ENCODE measurements at regions not wholly inside any gene's neighbourhood (a gene's known extent, or its start where the extent isn't known, plus 50 kb on each side); places are given as distances from the start of the nearest gene placed in this dataset.

DNA sequence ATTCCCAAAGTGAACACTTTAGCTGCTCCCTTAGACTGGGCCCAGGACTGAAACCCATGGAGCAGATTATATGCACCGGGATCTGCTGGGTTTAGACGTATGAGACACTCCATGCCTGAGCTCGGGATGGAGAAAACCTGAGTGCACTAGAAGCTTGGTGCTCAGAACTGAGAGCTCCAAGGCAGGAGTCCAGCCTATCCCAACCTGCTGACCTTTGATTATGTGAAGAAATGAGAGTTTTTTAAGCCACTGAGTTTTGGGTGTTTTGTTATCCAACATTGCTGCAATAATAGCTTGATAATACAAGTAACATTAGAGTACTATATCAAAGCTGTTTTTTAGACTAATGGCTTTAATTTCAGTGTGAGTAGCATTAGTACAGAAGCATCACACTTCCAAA is 131.5 kb upstream of the KCNK1 start:
- H3K27ac ChIP-seq (ENCODE audit: low read depth in 1 of 2, low read length in 2 of 2), result no peak overlapping the region
- H3K4me3 ChIP-seq (ENCODE audit: low read length in 2 of 2), result no peak overlapping the region
- intact Hi-C loops (cut with DNase I), result no loop called here
- H3K27me3 ChIP-seq (ENCODE audit: control insufficient read depth in 1 of 2, insufficient read depth in 2 of 2, low read length in 1 of 2), result peaks cover 0 to 2% of the 10 kb centered on the region in 2 donors
- H3K9me3 ChIP-seq (ENCODE audit: control insufficient read depth, low read length), result no peaks in the 10 kb centered on the region
- ATAC-seq (ENCODE audit: low FRiP score) (no peak), DNase-seq (no peak)
- H3K36me3 ChIP-seq (ENCODE audit: control insufficient read depth in 1 of 2, insufficient read depth in 2 of 2, low read length in 1 of 2), result no peaks in the 10 kb centered on the region
- H3K4me1 ChIP-seq (ENCODE audit: control insufficient read depth in 1 of 2, insufficient read depth in 2 of 2, low read length in 2 of 2), result no peaks in the 10 kb centered on the region
- 76 to 88% methylated on average over 3 of the region's 3 CpGs for WGBS, 2 donors

DNA sequence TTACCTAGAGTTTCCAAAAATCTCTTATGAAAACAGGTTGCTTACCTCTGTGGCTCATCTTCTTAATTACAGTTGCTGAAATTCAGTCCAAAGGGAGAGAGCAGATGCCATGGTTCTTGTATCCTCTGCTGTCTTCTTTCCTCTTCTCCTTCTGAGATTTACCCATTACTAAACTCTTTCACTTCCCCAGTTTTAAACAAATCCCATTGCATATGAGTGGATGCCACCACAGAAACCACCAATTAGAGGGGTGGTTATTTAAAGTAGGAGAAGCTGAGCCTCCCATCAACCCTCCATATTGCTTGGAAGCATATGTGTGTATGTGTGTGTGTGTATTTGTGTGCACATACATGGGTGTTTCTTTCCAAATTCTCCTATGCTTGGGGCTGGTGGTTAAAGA is 128.5 kb upstream of the KCNK1 start:
- H3K9me3 ChIP-seq (ENCODE audit: control insufficient read depth, low read length), result no peaks in the 10 kb centered on the region
- ATAC-seq (ENCODE audit: low FRiP score) (no peak), DNase-seq (no peak)
- H3K4me3 ChIP-seq (ENCODE audit: low read length in 2 of 2), result no peak overlapping the region
- intact Hi-C loops (cut with DNase I), result no loop called here
- H3K4me1 ChIP-seq (ENCODE audit: control insufficient read depth in 1 of 2, insufficient read depth in 2 of 2, low read length in 2 of 2), result no peaks in the 10 kb centered on the region
- peaks cover 0 to 2% of the 10 kb centered on the region in 2 donors for H3K27me3 ChIP-seq (ENCODE audit: control insufficient read depth in 1 of 2, insufficient read depth in 2 of 2, low read length in 1 of 2)
- H3K27ac ChIP-seq (ENCODE audit: low read depth in 1 of 2, low read length in 2 of 2), result no peak overlapping the region
- H3K36me3 ChIP-seq (ENCODE audit: control insufficient read depth in 1 of 2, insufficient read depth in 2 of 2, low read length in 1 of 2), result no peaks in the 10 kb centered on the region

- 57 to 70% methylated on average over 3 of the region's 3 CpGs for WGBS, 2 donors
- Histone ChIP-seq H3K4me3 (ENCODE audit: low read length in 2 of 2) (no peak overlapping the region), H3K27ac (ENCODE audit: low read depth in 1 of 2, low read length in 2 of 2) (no peak overlapping the region), H3K27me3 (ENCODE audit: control insufficient read depth in 1 of 2, insufficient read depth in 2 of 2, low read length in 1 of 2) (peaks cover 0 to 2% of the 10 kb centered on the region in 2 donors), H3K4me1 (ENCODE audit: control insufficient read depth in 1 of 2, insufficient read depth in 2 of 2, low read length in 2 of 2) (no peaks in the 10 kb centered on the region), H3K36me3 (ENCODE audit: control insufficient read depth in 1 of 2, insufficient read depth in 2 of 2, low read length in 1 of 2) (no peaks in the 10 kb centered on the region), H3K9me3 (ENCODE audit: control insufficient read depth, low read length) (no peaks in the 10 kb centered on the region)
- intact Hi-C loops (cut with DNase I), result no loop called here
- ATAC-seq (ENCODE audit: low FRiP score) (no peak), DNase-seq (no peak)
Observed at GRCh38 chr1:233485809-233486398, 128.0 kb upstream of the KCNK1 start.

- Histone ChIP-seq H3K27ac (ENCODE audit: low read depth in 1 of 2, low read length in 2 of 2) (no peak overlapping the region), H3K4me1 (ENCODE audit: control insufficient read depth in 1 of 2, insufficient read depth in 2 of 2, low read length in 2 of 2) (no peaks in the 10 kb centered on the region), H3K4me3 (ENCODE audit: low read length in 2 of 2) (no peak overlapping the region), H3K27me3 (ENCODE audit: control insufficient read depth in 1 of 2, insufficient read depth in 2 of 2, low read length in 1 of 2) (no peaks in the 10 kb centered on the region), H3K36me3 (ENCODE audit: control insufficient read depth in 1 of 2, insufficient read depth in 2 of 2, low read length in 1 of 2) (no peaks in the 10 kb centered on the region), H3K9me3 (ENCODE audit: control insufficient read depth, low read length) (no peaks in the 10 kb centered on the region)
- intact Hi-C loops (cut with DNase I), result no loop called here
- no peak for DNase-seq
- ATAC-seq (ENCODE audit: low FRiP score), result no peak
Observed at GRCh38 chr1:233487408-233487807, 126.5 kb upstream of the KCNK1 start.

DNA sequence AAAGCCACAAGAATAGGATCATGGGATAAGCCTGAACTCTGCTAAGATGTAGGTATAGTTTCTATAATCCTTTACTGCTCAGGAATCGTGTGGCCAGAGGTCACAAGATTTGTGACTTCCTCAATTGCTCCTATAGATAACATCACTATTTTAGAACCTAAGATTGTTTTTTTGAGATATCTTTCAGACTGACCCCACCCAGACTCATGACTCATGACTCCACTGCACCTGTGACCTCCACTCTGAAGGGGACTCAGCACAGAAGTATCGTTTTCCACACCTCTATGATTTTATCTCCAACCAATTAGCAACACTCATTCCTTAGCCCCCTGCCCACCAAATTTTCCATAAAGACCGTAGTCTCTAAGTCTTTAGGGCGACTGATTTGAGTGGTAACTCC is 124.5 kb upstream of the KCNK1 start:
- intact Hi-C loops (cut with DNase I), result no loop called here
- DNase-seq (no peak), ATAC-seq (ENCODE audit: low FRiP score) (no peak)
- H3K4me1 ChIP-seq (ENCODE audit: control insufficient read depth in 1 of 2, insufficient read depth in 2 of 2, low read length in 2 of 2), result no peaks in the 10 kb centered on the region
- no peak overlapping the region for H3K4me3 ChIP-seq (ENCODE audit: low read length in 2 of 2)
- no peaks in the 10 kb centered on the region for H3K9me3 ChIP-seq (ENCODE audit: control insufficient read depth, low read length)
- no peaks in the 10 kb centered on the region for H3K27me3 ChIP-seq (ENCODE audit: control insufficient read depth in 1 of 2, insufficient read depth in 2 of 2, low read length in 1 of 2)
- H3K27ac ChIP-seq (ENCODE audit: low read depth in 1 of 2, low read length in 2 of 2), result no peak overlapping the region
- WGBS, 2 donors, result 74 to 77% methylated on average over 4 of the region's 4 CpGs
- H3K36me3 ChIP-seq (ENCODE audit: control insufficient read depth in 1 of 2, insufficient read depth in 2 of 2, low read length in 1 of 2), result no peaks in the 10 kb centered on the region

- Histone ChIP-seq H3K27ac (ENCODE audit: low read depth in 1 of 2, low read length in 2 of 2) (no peak overlapping the region), H3K4me1 (ENCODE audit: control insufficient read depth in 1 of 2, insufficient read depth in 2 of 2, low read length in 2 of 2) (no peaks in the 10 kb centered on the region), H3K4me3 (ENCODE audit: low read length in 2 of 2) (no peak overlapping the region), H3K27me3 (ENCODE audit: control insufficient read depth in 1 of 2, insufficient read depth in 2 of 2, low read length in 1 of 2) (no peaks in the 10 kb centered on the region), H3K36me3 (ENCODE audit: control insufficient read depth in 1 of 2, insufficient read depth in 2 of 2, low read length in 1 of 2) (no peaks in the 10 kb centered on the region), H3K9me3 (ENCODE audit: control insufficient read depth, low read length) (no peaks in the 10 kb centered on the region)
- intact Hi-C loops (cut with DNase I), result no loop called here
- DNase-seq (no peak), ATAC-seq (ENCODE audit: low FRiP score) (peak; percentile 44)
- WGBS, 2 donors, result 43 to 60% methylated on average over 2 of the region's 2 CpGs
Observed at GRCh38 chr1:233490488-233490887, 123.4 kb upstream of the KCNK1 start.

DNA sequence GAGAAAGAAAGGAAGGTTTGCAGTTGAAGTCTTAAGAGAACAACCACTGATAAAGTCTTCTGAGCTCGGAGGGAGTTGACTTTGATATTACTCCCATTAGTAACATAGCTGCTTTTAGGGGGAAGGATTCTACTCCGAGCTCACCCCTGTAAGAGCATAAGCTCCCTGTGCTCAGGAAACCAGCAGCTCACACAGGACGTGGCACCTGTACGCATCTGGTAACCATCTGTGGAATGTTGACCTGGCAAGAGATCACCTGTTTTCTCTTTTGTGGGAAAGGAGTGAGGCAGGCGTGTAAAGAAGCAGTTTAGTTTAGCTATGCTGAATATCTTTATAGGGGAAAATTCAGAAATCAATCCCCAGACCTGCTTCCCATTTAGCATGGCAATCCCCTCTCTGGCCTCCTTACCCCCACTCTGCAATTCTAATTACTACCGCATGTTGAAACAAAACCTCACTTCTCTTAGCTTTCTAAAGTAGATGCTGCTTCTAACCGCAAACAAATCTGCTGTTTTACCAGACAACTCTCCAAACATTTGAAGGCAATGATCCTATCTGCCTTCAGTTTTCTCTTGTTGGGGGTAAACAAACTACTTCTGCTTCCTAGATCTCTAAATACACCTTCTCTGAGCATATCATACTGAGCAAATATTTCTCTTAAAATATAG is 121.8 kb upstream of the KCNK1 start:
- no peak for DNase-seq
- intact Hi-C loops (cut with DNase I), result no loop called here
- no peaks in the 10 kb centered on the region for H3K9me3 ChIP-seq (ENCODE audit: control insufficient read depth, low read length)
- H3K4me1 ChIP-seq (ENCODE audit: control insufficient read depth in 1 of 2, insufficient read depth in 2 of 2, low read length in 2 of 2), result no peaks in the 10 kb centered on the region
- no peak overlapping the region for H3K27ac ChIP-seq (ENCODE audit: low read depth in 1 of 2, low read length in 2 of 2)
- WGBS, 2 donors, result 49 to 51% methylated on average over 7 of the region's 7 CpGs
- no peaks in the 10 kb centered on the region for H3K27me3 ChIP-seq (ENCODE audit: control insufficient read depth in 1 of 2, insufficient read depth in 2 of 2, low read length in 1 of 2)
- H3K36me3 ChIP-seq (ENCODE audit: control insufficient read depth in 1 of 2, insufficient read depth in 2 of 2, low read length in 1 of 2), result no peaks in the 10 kb centered on the region
- no peak for ATAC-seq (ENCODE audit: low FRiP score)
- H3K4me3 ChIP-seq (ENCODE audit: low read length in 2 of 2), result no peak overlapping the region

GRCh38 chr1:233496993-233497392 is 116.9 kb upstream of the KCNK1 start:
- 35 to 41% methylated on average over 2 of the region's 2 CpGs for WGBS, 2 donors
- H3K27ac ChIP-seq (ENCODE audit: low read depth in 1 of 2, low read length in 2 of 2), result no peak overlapping the region
- H3K4me3 ChIP-seq (ENCODE audit: low read length in 2 of 2), result no peak overlapping the region
- no peaks in the 10 kb centered on the region for H3K9me3 ChIP-seq (ENCODE audit: control insufficient read depth, low read length)
- no peaks in the 10 kb centered on the region for H3K27me3 ChIP-seq (ENCODE audit: control insufficient read depth in 1 of 2, insufficient read depth in 2 of 2, low read length in 1 of 2)
- H3K36me3 ChIP-seq (ENCODE audit: control insufficient read depth in 1 of 2, insufficient read depth in 2 of 2, low read length in 1 of 2), result no peaks in the 10 kb centered on the region
- intact Hi-C loops (cut with DNase I), result no loop called here
- DNase-seq (no peak), ATAC-seq (ENCODE audit: low FRiP score) (no peak)
- H3K4me1 ChIP-seq (ENCODE audit: control insufficient read depth in 1 of 2, insufficient read depth in 2 of 2, low read length in 2 of 2), result no peaks in the 10 kb centered on the region

DNA sequence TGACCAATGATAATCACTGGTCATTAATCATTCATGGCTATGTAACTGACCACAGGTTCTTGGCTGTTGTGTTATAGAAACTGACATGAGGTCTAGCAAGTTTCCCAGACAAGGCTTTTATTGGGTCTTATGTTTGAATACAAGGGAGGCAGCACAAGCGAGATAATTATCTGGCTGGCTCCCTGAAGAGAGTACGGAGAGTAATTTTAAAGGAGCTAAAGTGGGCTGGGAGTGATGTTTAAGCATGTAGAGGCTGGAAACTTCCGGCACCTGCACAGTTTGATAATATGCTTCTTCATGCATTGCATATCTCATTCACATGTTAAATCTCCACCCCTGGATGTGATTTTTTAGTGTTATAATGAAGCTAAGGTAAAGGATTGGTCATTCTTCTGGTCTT is 116.2 kb upstream of the KCNK1 start:
- 81 to 83% methylated on average over 3 of the region's 3 CpGs for WGBS, 2 donors
- Histone ChIP-seq H3K27me3 (ENCODE audit: control insufficient read depth in 1 of 2, insufficient read depth in 2 of 2, low read length in 1 of 2) (no peaks in the 10 kb centered on the region), H3K27ac (ENCODE audit: low read depth in 1 of 2, low read length in 2 of 2) (no peak overlapping the region), H3K9me3 (ENCODE audit: control insufficient read depth, low read length) (no peaks in the 10 kb centered on the region), H3K36me3 (ENCODE audit: control insufficient read depth in 1 of 2, insufficient read depth in 2 of 2, low read length in 1 of 2) (no peaks in the 10 kb centered on the region), H3K4me1 (ENCODE audit: control insufficient read depth in 1 of 2, insufficient read depth in 2 of 2, low read length in 2 of 2) (no peaks in the 10 kb centered on the region), H3K4me3 (ENCODE audit: low read length in 2 of 2) (no peak overlapping the region)
- no peak for DNase-seq
- ATAC-seq (ENCODE audit: low FRiP score), result no peak
- intact Hi-C loops (cut with DNase I), result no loop called here

Measured in aorta (tissue), 5 donors.